GM12878 (cell line): ENCODE measurements at regions not wholly inside any gene's neighbourhood (a gene's known extent, or its start where the extent isn't known, plus 50 kb on each side); places are given as distances from the start of the nearest gene placed in this dataset.

Experiments used
- ATAC-seq: fragments of 200-7000 bp; cut with Tn5 transposase; 3 replicates; pipeline ENCODE4 v1.9.1; 2020; ENCODE audit warnings: mild to moderate bottlenecking, moderate library complexity
- BruUV-seq: library from RNA; stranded (reverse); fragments of 400-500 nt; replicated peaks from 2 replicates; lab custom pipeline; 2021; lab: Mats Ljungman, UMichigan
- CTCF ChIA-PET: fragments of 300-600 bp; sonication (Branson Sonifier 250); formaldehyde crosslinking; extraction: SDS; loops from one replicate; lab custom pipeline; 2021; ENCODE audit warnings: inconsistent platforms; lab: Yijun Ruan, JAX
- POLR2A ChIA-PET: fragments of 350-600 bp; formaldehyde crosslinking; extraction: SDS; loops from one replicate; lab custom pipeline; 2021; ENCODE audit warnings: inconsistent platforms; lab: Charles Lee
- RAD21 ChIA-PET: fragments of 300-600 bp; sonication (Branson Sonifier 250); formaldehyde crosslinking; loops from one replicate; lab custom pipeline; 2023; ENCODE audit warnings: antibody characterized with exemption; ENCODE audit not compliant: unreplicated experiment; lab: Charles Lee
- SMC1A ChIA-PET: fragments of 300-600 bp; sonication (Branson Sonifier 250); formaldehyde crosslinking; loops from one replicate; lab custom pipeline; 2023; ENCODE audit not compliant: unreplicated experiment, uncharacterized antibody; lab: Charles Lee
- DNase-seq: peaks from one replicate; pipeline ENCODE4 v3.0.0-alpha.2; 2011; ENCODE audit warnings: low read depth, low spot score
- FAIRE-seq: peaks from 3 replicates; lab custom pipeline; 2011; peaks lifted over from hg19 to GRCh38; lab: Jason Lieb, UNC
- H2AFZ ChIP-seq: 2 replicates; pipeline ENCODE4 v1.6.0; 2011; ENCODE audit warnings: low read depth, low read length, control low read depth; ENCODE audit not compliant: control insufficient read depth
- H3K27ac ChIP-seq: 2 replicates; pipeline ENCODE4 v1.5.1; 2011; ENCODE audit warnings: control low read depth; ENCODE audit not compliant: control insufficient read depth, insufficient read depth
- H3K27me3 ChIP-seq, 2 experiments: replicated peaks in 1 of 2; 2 replicates each; pipeline versions ENCODE4 v1.6.0 to v1.6.1; 2011; ENCODE audit warnings: low read length in 1 of 2; ENCODE audit not compliant: control insufficient read depth in 2 of 2, insufficient read depth in 2 of 2
- H3K36me3 ChIP-seq, 2 experiments: 2 replicates each; pipeline ENCODE4 v1.5.1; 2011; ENCODE audit warnings: low read length in 1 of 2; ENCODE audit not compliant: control insufficient read depth in 2 of 2, insufficient read depth in 2 of 2
- H3K4me1 ChIP-seq: 2 replicates; pipeline ENCODE4 v1.6.1; 2011; ENCODE audit warnings: mild to moderate bottlenecking, low read length, moderate library complexity, mixed read lengths; ENCODE audit not compliant: control insufficient read depth, insufficient read depth
- H3K4me2 ChIP-seq: 2 replicates; pipeline ENCODE4 v1.6.0; 2011; ENCODE audit warnings: control low read depth; ENCODE audit not compliant: control insufficient read depth, insufficient read depth
- H3K4me3 ChIP-seq: fragments of 200-600 bp; sonication (generic); 2 replicates; pipeline ENCODE4 v1.5.1; 2016
- H3K79me2 ChIP-seq: 2 replicates; pipeline ENCODE4 v1.6.0; 2011; ENCODE audit warnings: low read length; ENCODE audit not compliant: control insufficient read depth, insufficient read depth
- H3K9ac ChIP-seq: 2 replicates; pipeline ENCODE4 v1.8.0; 2011; ENCODE audit warnings: low read length, control low read depth, mixed read lengths; ENCODE audit not compliant: control insufficient read depth, insufficient read depth
- H3K9me3 ChIP-seq: replicated peaks from 3 replicates; pipeline ENCODE4 v1.5.1; 2011; ENCODE audit warnings: mild to moderate bottlenecking, low read length; ENCODE audit not compliant: control insufficient read depth, insufficient read depth
- H4K20me1 ChIP-seq: 2 replicates; pipeline ENCODE4 v1.6.0; 2011; ENCODE audit not compliant: control insufficient read depth, insufficient read depth
- BCLAF1 ChIP-seq: fragments of 450-650 bp; IDR thresholded peaks from 2 replicates; pipeline ENCODE4 v1.6.1; 2017; ENCODE audit warnings: antibody characterized with exemption, mild to moderate bottlenecking, moderate library complexity
- BRCA1 ChIP-seq: IDR thresholded peaks from 2 replicates; pipeline ENCODE4 v1.6.1; 2011; ENCODE audit warnings: low read depth, low read length, improper control_type of control experiment
- CBFB ChIP-seq: IDR thresholded peaks from 2 replicates; pipeline ENCODE4 v1.6.1; 2016; ENCODE audit warnings: antibody characterized with exemption, low read depth
- ESRRA ChIP-seq: IDR thresholded peaks from 2 replicates; pipeline ENCODE4 v1.6.1; 2012; ENCODE audit warnings: mild to moderate bottlenecking, low read length, improper control_type of control experiment
- RELB ChIP-seq: fragments of 450-650 bp; IDR thresholded peaks from 2 replicates; pipeline ENCODE4 v1.6.1; 2017; ENCODE audit warnings: low read depth, mild to moderate bottlenecking, moderate library complexity
- SP1 ChIP-seq: IDR thresholded peaks from one replicate; pipeline ENCODE4 v1.6.1; 2011; ENCODE audit warnings: low read depth, low read length
- SRF ChIP-seq, 2 experiments: IDR thresholded peaks; 2 replicates each; pipeline ENCODE4 v1.6.1; 2011; ENCODE audit warnings: low read depth in 2 of 2, low read length in 2 of 2, mild to moderate bottlenecking in 1 of 2, moderate library complexity in 1 of 2
- STAT3 ChIP-seq: IDR thresholded peaks from 2 replicates; pipeline ENCODE4 v1.6.1; 2011; ENCODE audit warnings: low read depth, low read length, improper control_type of control experiment
- TCF12 ChIP-seq: IDR thresholded peaks from 2 replicates; pipeline ENCODE4 v1.6.1; 2011; ENCODE audit warnings: low read depth, mild to moderate bottlenecking, low read length
- WGBS: methylation state at CpG from one replicate; pipeline ENCODE4 v1.1.6; 2016; ENCODE audit warnings: low lambda C conversion rate; ENCODE audit not compliant: insufficient replicate concordance, insufficient coverage; ENCODE audit errors: missing lambda C conversion rate; 5-methylcytosine and 5-hydroxymethylcytosine counted together
- in situ Hi-C: fragments of 300-500 bp; cut with MboI; formaldehyde crosslinking; loops from 9 replicates; pipeline ENCODE4 v1.14.3; 2018; ENCODE audit warnings: mixed read lengths
- intact Hi-C: fragments of 100-400 bp; cut with micrococcal nuclease; formaldehyde crosslinking; loops from one replicate; pipeline ENCODE4 v1.14.2; 2022; ENCODE audit not compliant: unreplicated experiment
- TF ChIP-seq, protein P1 (sequence below): fragments of 450-650 bp; IDR thresholded peaks from 2 replicates; pipeline ENCODE4 v1.6.1; 2017; ENCODE audit warnings: mild to moderate bottlenecking, moderate library complexity
- TF ChIP-seq, protein P2 (sequence below): fragments of 150-350 bp; IDR thresholded peaks from 2 replicates; pipeline ENCODE4 v1.6.1; 2014; ENCODE audit warnings: mild to moderate bottlenecking, low read depth, low read length

DNA sequence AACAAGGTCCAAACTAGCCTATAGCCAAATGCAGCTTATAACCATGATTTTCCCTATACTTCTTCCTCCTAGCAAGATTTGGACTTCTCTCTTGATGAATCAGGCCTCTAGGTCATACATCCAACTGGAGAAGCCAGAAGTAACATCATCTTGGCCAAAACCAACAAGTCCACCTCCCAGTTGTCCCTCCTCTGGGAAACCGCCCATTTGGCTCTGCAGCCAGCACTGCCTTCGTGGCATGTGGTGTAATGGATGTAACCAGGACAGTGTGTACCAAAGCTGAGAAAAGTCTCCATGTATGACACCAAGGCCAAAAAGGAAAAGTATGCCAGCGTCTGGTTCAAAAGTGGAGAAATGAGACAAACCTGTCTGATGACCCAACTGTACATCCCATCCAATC lies 59.3 kb upstream of the VASH1 start (continued):
- no peak for TF ChIP-seq RELB
- TF ChIP-seq SP1 = no peak
- TF ChIP-seq CBFB = no peak
- no peak for TF ChIP-seq ESRRA
- no peak for TF ChIP-seq BRCA1

GRCh38 chr14:76705214-76705613 lies 56.1 kb upstream of the VASH1 start:
- ChIA-PET POLR2A (interaction anchor here (0.7 kb wide), 1 partner anchor 390 kb away, joined by 7 read pairs; no protein-coding TSS in a partner anchor), SMC1A (no interaction called here), RAD21 (no interaction called here), CTCF (no interaction called here)
- Histone ChIP-seq H3K4me2 (no peak overlapping the region), H3K36me3 (no peaks in the 10 kb centered on the region), H3K9ac (no peak overlapping the region), H3K4me3 (no peak overlapping the region), H3K79me2 (no peaks in the 10 kb centered on the region), H3K27me3 (no peaks in the 10 kb centered on the region; a peak in 1 of 4 replicates), H2AFZ (no peak overlapping the region), H4K20me1 (no peaks in the 10 kb centered on the region), H3K9me3 (no peaks in the 10 kb centered on the region), H3K27ac (no peak overlapping the region), H3K4me1 (no peaks in the 10 kb centered on the region)
- no TSS peak for BruUV-seq
- DNase-seq (no peak), FAIRE-seq (no peak), ATAC-seq (no peak)
- WGBS = 61% methylated on average over 6 of the region's 6 CpGs
- intact Hi-C loops (no loop called here), in situ Hi-C loops (no loop called here)
- TF ChIP-seq, protein P1, sequence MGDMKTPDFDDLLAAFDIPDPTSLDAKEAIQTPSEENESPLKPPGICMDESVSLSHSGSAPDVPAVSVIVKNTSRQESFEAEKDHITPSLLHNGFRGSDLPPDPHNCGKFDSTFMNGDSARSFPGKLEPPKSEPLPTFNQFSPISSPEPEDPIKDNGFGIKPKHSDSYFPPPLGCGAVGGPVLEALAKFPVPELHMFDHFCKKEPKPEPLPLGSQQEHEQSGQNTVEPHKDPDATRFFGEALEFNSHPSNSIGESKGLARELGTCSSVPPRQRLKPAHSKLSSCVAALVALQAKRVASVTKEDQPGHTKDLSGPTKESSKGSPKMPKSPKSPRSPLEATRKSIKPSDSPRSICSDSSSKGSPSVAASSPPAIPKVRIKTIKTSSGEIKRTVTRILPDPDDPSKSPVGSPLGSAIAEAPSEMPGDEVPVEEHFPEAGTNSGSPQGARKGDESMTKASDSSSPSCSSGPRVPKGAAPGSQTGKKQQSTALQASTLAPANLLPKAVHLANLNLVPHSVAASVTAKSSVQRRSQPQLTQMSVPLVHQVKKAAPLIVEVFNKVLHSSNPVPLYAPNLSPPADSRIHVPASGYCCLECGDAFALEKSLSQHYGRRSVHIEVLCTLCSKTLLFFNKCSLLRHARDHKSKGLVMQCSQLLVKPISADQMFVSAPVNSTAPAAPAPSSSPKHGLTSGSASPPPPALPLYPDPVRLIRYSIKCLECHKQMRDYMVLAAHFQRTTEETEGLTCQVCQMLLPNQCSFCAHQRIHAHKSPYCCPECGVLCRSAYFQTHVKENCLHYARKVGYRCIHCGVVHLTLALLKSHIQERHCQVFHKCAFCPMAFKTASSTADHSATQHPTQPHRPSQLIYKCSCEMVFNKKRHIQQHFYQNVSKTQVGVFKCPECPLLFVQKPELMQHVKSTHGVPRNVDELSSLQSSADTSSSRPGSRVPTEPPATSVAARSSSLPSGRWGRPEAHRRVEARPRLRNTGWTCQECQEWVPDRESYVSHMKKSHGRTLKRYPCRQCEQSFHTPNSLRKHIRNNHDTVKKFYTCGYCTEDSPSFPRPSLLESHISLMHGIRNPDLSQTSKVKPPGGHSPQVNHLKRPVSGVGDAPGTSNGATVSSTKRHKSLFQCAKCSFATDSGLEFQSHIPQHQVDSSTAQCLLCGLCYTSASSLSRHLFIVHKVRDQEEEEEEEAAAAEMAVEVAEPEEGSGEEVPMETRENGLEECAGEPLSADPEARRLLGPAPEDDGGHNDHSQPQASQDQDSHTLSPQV = no peak
- TF ChIP-seq SRF (IDR thresholded peaks at IDR 0.05; ENCODE audit: low read depth in 2 of 2, low read length in 2 of 2) (no peak), STAT3 (no peak), BCLAF1 (no peak), TCF12 (no peak)
- TF ChIP-seq, protein P2, sequence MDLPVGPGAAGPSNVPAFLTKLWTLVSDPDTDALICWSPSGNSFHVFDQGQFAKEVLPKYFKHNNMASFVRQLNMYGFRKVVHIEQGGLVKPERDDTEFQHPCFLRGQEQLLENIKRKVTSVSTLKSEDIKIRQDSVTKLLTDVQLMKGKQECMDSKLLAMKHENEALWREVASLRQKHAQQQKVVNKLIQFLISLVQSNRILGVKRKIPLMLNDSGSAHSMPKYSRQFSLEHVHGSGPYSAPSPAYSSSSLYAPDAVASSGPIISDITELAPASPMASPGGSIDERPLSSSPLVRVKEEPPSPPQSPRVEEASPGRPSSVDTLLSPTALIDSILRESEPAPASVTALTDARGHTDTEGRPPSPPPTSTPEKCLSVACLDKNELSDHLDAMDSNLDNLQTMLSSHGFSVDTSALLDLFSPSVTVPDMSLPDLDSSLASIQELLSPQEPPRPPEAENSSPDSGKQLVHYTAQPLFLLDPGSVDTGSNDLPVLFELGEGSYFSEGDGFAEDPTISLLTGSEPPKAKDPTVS = no peak
